ELR (cell line): ENCODE measurements at regions not wholly inside any gene's neighbourhood (a gene's known extent, or its start where the extent isn't known, plus 50 kb on each side); places are given as distances from the start of the nearest gene placed in this dataset.

ENCODE experiments used
- DNase-seq: peaks from one replicate; pipeline ENCODE4 v3.0.0-alpha.2; 2015; ENCODE audit warnings: low read depth

DNA sequence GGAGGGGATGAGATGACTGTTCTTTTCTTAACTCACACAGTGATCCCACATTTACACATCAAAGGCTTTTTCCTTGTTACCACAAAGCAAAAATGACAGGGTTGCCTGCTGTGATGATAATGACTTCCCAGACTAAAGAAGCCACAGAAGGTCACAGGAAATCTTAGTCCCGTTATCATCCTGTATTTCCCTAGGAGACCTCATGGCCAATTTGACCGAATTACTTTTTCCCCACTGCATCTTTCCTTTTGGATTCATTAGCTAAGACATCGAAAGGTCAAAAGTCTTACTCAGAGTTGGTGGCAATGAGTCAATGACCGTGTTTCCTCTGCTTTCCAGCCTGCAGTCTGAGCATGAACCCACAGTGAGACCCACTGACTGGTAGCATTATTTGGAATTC is 130.1 kb upstream of the INHBA start:
- peak; percentile 66 for DNase-seq

- DNase-seq: no peak
Measured at GRCh38 chr7:41830271-41830670, 127.4 kb upstream of the INHBA start.

- no peak for DNase-seq
Measured at GRCh38 chr7:41828911-41829310, 126.0 kb upstream of the INHBA start.

GRCh38 chr7:41826641-41827040 is 123.8 kb upstream of the INHBA start:
- no peak for DNase-seq

DNA sequence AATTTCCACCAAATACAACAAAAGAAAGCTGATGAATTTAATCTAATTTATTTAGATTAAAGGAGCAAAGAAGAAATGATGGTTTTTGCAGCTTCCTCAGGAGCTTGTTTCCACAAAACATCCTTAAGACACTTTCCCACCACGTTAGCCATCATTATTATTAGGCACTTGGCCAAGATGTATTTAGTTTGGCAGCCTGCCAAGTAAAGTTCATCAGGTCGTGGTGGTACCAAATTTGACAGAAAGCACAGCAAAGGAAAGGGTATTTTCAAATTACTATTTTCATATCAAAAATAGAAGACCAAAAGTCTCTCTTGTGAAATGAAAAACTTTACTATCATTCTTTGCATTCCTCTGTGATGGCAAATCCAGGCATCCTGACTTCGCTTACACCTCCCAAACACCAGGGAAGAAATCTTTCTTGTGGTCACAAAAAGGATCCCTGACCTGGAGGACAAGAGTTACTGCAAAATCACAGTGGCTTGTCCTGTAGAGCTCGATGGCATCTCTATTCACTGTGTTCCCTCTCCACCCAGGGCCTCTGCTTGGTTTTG is 123.1 kb upstream of the INHBA start:
- peak; percentile 55 for DNase-seq

DNA sequence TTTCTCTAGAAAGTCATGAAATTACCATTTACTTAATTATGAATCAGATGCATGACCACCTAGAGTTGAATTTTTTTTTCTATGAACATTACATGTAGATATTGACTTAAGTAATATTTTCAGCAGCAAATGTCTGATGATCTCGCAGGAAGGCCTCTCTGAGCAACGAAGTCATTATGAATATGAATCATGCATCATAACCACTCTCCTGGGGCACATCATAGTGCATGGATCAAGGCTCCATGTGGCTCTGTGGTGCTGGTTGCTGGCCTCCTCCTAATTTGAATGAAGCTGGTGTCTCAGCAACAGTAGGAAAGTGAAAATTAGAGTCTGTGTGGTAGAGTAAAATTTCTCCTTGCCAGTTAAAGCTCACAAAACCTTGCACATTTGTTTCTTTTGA is 121.4 kb upstream of the INHBA start:
- peak; percentile 73 for DNase-seq

DNA sequence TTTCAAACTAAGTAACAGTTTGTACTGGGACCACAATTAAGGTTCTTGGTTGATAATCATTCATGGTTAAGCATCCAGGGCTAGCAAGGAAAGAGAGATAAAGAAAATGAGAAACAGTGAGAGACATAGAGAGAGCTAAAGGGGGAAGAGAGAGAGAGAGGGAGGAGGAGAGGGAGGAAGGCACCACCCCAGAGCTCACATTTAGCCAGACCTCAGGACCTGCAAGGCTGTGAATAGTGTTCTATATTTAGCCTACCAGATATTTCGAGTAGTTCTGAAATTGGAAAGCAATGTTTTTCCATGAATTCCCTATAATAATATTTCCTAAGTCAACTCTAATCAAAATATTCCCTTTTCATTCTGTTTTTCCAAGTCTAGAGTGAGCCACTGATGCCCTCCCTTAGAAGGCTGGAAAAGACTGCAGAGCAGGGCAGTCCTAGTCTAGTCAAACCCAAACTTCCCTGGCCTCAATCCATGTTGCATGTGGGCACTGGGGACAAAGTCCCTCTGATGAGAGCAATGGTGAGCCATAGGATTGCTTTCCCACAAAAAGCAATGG is 119.4 kb upstream of the INHBA start:
- DNase-seq: no peak

DNA sequence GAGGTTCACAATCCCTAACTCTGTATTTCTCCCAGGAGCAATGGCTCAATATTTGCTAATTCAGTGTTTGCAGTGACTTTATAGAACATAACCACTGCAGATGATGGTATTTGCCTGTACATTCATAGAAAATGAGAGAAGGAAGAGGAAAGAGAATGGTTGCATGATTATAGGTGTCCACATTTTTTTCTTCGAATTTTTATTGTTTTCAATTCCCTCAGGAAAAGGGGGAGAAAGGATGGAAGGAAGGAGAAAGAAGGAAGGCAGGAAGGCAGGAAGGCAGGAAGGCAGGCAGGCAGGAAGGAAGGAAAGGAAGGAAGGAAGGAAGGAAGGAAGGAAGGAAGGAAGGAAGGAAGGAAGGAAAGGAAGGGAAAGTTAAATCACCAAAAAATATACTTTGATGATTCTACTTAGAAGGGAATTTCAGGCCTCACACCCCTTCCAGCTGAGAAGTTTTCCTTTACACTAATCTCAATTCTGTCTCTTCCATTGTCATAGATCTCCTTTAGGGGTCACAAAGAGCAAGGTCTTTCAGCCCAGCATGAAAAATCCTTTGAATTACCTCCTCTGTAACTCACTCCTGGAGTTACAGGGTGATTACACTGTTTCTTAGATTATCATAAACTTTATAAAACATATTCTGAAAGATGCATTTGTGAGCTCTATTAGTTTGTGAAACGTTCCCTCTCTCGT is 118.8 kb upstream of the INHBA start:
- DNase-seq: no peak

GRCh38 chr7:41820111-41820671 is 117.3 kb upstream of the INHBA start:
- DNase-seq: peak; percentile 18

DNA sequence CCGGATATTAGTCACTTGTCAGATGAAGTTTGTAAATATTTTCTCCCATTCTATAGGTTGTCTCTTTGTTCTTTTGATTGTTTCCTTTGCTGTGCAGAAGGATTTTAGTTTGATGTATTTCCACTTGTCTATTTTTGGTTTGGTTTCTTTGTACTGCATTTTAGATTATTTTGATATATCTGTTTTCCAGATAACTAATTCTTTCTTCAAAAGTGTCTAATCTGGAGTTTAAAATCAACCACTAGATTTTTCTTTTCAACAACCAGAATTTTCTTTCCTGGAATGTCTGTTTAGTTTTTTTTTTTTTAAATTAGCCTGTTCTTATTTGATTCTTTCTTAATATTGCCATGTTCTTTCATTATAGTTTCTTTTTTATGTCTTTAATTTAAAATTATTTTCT is 116.8 kb upstream of the INHBA start:
- no peak for DNase-seq

DNA sequence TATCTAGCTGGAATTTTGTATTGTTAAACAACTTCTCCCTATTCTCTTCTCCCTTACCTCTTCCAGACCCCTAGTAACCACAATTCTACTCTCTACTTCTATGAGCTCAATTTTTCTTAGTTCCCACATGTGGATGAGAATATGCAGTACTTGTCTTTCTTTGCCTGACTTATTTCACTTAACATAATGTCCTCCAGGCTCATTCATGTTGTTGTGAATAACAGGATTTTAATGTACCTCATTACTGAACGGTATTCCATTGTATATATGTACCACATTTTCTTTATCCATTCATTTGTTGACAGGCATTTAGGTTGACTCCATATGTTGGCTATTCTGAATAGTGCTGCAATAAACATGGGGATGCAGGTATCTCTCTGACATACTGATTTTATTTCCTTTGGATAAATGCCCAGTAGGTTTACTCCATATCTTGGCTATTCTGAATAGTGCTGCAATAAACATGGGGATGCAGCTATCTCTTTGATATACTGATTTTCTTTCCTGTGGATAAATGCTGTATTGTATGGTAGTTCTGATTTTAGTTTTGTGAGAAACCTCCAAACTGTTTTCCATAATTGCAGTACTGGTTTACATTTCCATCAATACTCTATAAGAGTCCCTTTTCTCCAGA is 116.0 kb upstream of the INHBA start:
- no peak for DNase-seq

DNA sequence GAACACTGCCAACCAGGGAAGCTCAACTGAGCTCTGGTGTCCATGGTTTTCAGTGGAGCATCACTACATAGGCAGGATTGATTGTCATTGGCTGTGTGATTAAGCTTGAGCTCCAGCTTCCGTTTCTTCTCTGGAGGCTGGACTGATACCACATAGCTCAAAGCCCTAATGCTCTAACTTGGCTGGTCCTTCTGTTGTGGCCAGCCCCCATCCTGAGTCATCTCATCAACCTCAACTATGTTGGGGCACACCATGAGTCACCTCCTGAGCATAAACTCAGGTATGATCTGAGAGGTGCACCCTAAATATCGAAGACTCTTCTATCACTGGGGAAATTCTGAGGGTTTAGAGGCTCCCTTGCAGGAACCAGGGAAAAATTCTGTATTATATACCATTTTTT is 114.5 kb upstream of the INHBA start:
- DNase-seq: peak; percentile 91

DNA sequence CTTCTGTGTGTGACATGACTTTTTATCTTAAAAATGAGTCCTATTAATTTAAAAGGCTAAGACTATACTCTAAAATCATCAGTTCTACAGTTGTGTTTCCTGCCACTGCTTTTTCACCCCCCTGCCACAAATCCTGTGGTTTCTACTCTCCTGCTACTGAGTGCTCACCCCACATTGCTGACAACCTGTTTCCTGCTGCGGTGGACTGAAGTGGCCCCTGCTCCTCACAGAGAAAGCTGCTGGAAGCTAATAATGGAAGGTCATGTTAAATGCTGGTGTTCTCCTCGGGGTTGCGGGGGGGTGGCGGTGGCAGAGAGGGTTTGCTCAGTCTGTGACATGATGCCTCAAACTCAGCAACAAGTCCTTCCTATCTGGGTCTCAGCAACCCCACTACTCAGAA is 113.2 kb upstream of the INHBA start:
- no peak for DNase-seq

- no peak for DNase-seq
Measured at GRCh38 chr7:41814888-41815287, 112.0 kb upstream of the INHBA start.

GRCh38 chr7:41813286-41813685 is 110.4 kb upstream of the INHBA start:
- no peak for DNase-seq

GRCh38 chr7:41811941-41812340 is 109.1 kb upstream of the INHBA start:
- DNase-seq: no peak

GRCh38 chr7:41809940-41810576 is 107.2 kb upstream of the INHBA start:
- DNase-seq: no peak

GRCh38 chr7:41809529-41809939 is 106.6 kb upstream of the INHBA start:
- peak; percentile 33 for DNase-seq

GRCh38 chr7:41809116-41809515 is 106.2 kb upstream of the INHBA start:
- DNase-seq: no peak

DNA sequence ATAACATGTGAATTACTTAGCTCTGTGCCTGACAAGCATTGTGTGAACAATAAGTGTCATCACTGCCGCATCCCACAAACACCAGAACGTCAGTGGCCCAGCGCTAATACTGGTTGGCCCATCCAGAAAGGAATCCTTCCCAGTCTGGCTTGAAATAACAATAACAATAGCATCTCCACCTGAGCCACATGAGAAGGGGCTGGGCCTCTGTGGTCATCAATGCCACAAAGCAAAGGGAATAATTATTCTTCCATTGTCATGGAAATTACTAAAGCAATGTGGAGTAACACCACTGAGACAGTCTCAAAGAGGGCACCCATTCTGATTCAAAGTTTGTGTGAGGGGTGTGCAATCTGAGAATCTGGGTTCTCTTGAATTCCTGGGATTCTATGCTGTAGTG is 105.7 kb upstream of the INHBA start:
- no peak for DNase-seq

GRCh38 chr7:41803569-41803968 is 100.7 kb upstream of the INHBA start:
- DNase-seq: no peak

- peak; percentile 28 for DNase-seq
Measured at GRCh38 chr7:41796331-41796730, 93.4 kb upstream of the INHBA start.
